ENCODE measurements at regions not wholly inside any gene's neighbourhood (a gene's known extent, or its start where the extent isn't known, plus 50 kb on each side); places are given as distances from the start of the nearest gene placed in this dataset.

DNA sequence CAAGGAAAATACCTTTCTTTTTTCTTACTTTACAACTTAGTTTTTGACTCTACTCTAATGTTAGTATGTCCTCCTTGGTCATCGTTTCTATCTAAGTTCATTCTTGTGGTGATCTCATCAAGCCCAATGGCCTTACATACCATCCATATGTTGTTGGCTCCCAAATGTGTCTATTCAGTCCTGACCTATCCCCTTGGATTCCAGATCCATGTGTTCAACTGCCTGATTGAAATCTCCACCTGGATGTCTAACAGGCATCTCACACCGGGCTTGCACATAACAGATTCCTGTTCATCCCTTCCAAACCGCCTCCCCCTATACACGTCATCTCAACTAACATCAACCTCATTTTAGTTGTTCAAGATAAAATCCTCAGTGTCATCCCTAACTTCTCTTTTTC lies 382.6 kb downstream of the SOX2 start:
- Mint-ChIP-seq H3K4me1 (no peaks in the 10 kb centered on the region), H3K9me3 (peaks cover 3% of the 10 kb centered on the region), H3K36me3 (ENCODE audit: low read depth) (no peaks in the 10 kb centered on the region), H3K27ac (no peak overlapping the region), H3K4me3 (no peak overlapping the region), H3K27me3 (ENCODE audit: low read depth) (peaks cover 3% of the 10 kb centered on the region)
- no peak for TF ChIP-seq CTCF (IDR thresholded peaks at IDR 0.05; ENCODE audit: unreplicated experiment in 3 of 3)

DNA sequence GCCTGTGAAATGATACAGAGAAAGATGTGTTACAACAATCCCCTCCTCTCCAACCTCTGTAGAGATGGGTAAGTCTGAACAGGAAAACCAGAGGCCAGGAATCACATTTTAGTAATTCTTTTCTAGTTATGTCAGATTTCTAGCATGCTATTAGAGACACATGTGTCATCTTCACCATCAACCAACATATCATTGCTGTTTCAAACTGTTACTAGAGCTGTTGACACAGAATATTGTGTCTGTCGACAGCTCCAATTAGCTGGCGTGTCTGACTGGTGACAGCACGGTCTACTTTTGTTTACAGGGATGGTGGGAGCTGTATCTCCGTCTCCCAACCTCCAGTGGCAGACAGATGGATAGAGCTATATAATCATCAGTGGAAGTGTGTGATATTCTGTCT lies 393.2 kb downstream of the SOX2 start:
- Mint-ChIP-seq H3K4me1 (no peaks in the 10 kb centered on the region), H3K27ac (no peak overlapping the region), H3K9me3 (peaks cover 14% of the 10 kb centered on the region), H3K4me3 (no peak overlapping the region), H3K27me3 (ENCODE audit: low read depth) (no peaks in the 10 kb centered on the region), H3K36me3 (ENCODE audit: low read depth) (peaks cover 6% of the 10 kb centered on the region)
- TF ChIP-seq CTCF (IDR thresholded peaks at IDR 0.05; ENCODE audit: unreplicated experiment in 3 of 3): no peak

- no peak overlapping the region for H3K4me3 Mint-ChIP-seq
- no peak for TF ChIP-seq CTCF (IDR thresholded peaks at IDR 0.05; ENCODE audit: unreplicated experiment in 3 of 3)
- H3K36me3 Mint-ChIP-seq (ENCODE audit: low read depth): peaks cover 3% of the 10 kb centered on the region
- H3K27ac Mint-ChIP-seq: no peak overlapping the region
- no peaks in the 10 kb centered on the region for H3K27me3 Mint-ChIP-seq (ENCODE audit: low read depth)
- peaks cover 10% of the 10 kb centered on the region for H3K9me3 Mint-ChIP-seq
- no peaks in the 10 kb centered on the region for H3K4me1 Mint-ChIP-seq
Measured at GRCh38 chr3:182105875-182106274, 394.1 kb downstream of the SOX2 start.

DNA sequence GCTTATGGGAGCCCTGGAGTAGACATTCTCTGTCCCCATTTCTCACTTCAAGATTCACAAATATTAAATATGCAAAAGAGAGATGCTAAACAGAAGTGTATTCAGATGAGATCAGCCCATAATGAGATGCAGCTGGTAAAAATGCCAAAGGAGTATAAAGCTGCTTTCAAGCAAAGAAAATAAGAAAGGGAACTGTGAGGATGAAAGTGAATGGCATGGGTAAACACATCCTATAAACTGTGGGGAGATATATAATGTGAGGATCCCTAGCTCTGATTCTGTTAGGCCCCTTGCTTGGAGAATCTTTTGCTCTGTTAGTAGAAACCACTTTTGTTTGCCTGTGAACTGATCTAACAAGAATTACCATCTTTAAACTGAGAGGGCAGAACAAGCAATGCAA lies 396.6 kb downstream of the SOX2 start:
- Mint-ChIP-seq H3K4me3 (no peak overlapping the region), H3K36me3 (ENCODE audit: low read depth) (no peaks in the 10 kb centered on the region), H3K9me3 (no peaks in the 10 kb centered on the region), H3K27ac (no peak overlapping the region), H3K4me1 (no peaks in the 10 kb centered on the region), H3K27me3 (ENCODE audit: low read depth) (no peaks in the 10 kb centered on the region)
- no peak for TF ChIP-seq CTCF (IDR thresholded peaks at IDR 0.05; ENCODE audit: unreplicated experiment in 3 of 3)

DNA sequence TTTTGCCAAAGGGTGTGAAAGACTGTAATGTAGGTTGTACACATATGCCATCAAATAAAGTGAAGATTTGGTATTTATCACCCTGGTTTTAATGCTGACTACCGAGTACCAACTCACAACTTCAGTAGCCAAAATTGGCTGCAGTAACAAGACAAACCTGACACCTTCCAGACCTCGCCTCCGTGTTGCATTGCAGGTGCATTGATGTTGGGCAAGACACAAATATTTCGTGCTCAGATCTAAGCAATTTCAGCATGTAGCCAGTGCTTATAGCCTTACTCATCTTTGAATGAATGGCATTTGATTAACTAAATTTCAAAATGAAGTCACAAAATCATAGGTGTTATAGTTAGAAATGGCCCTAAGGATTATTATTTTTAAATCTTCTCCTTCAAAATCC lies 400.2 kb downstream of the SOX2 start:
- Mint-ChIP-seq H3K27ac (no peak overlapping the region), H3K4me1 (no peaks in the 10 kb centered on the region), H3K4me3 (no peak overlapping the region), H3K9me3 (no peaks in the 10 kb centered on the region), H3K27me3 (ENCODE audit: low read depth) (no peaks in the 10 kb centered on the region), H3K36me3 (ENCODE audit: low read depth) (no peaks in the 10 kb centered on the region)
- TF ChIP-seq CTCF (IDR thresholded peaks at IDR 0.05; ENCODE audit: unreplicated experiment in 3 of 3): no peak

- no peaks in the 10 kb centered on the region for H3K4me1 Mint-ChIP-seq
- no peaks in the 10 kb centered on the region for H3K9me3 Mint-ChIP-seq
- H3K27me3 Mint-ChIP-seq (ENCODE audit: low read depth): no peaks in the 10 kb centered on the region
- H3K36me3 Mint-ChIP-seq (ENCODE audit: low read depth): no peaks in the 10 kb centered on the region
- H3K27ac Mint-ChIP-seq: no peak overlapping the region
- H3K4me3 Mint-ChIP-seq: no peak overlapping the region
- TF ChIP-seq CTCF (IDR thresholded peaks at IDR 0.05; ENCODE audit: unreplicated experiment in 3 of 3): no peak
Measured at GRCh38 chr3:182115328-182116015, 403.7 kb downstream of the SOX2 start.
